ENCODE measurements at regions not wholly inside any gene's neighbourhood (a gene's known extent, or its start where the extent isn't known, plus 50 kb on each side); places are given as distances from the start of the nearest gene placed in this dataset.

- Histone ChIP-seq H3K9me3 (replicated peaks; ENCODE audit: insufficient read depth, low read length) (no peaks in the 10 kb centered on the region), H3K9ac (ENCODE audit: low read length) (no peak overlapping the region), H3K4me2 (ENCODE audit: low read depth, low read length) (no peak overlapping the region), H3K27ac (ENCODE audit: low read length) (no peak overlapping the region), H4K20me1 (ENCODE audit: insufficient read depth, low read length) (no peaks in the 10 kb centered on the region), H3K79me2 (ENCODE audit: low read length) (no peaks in the 10 kb centered on the region), H3K9me2 (replicated peaks; ENCODE audit: insufficient read depth, low read length) (no peaks in the 10 kb centered on the region), H2AFZ (ENCODE audit: low read length) (no peak overlapping the region), H3K4me3 (ENCODE audit: low read length) (no peak overlapping the region), H3F3A (ENCODE audit: insufficient read depth, low read length) (no peaks in the 10 kb centered on the region), H3K27me3 (replicated peaks; ENCODE audit: insufficient read depth, low read length) (no peaks in the 10 kb centered on the region), H3K4me1 (ENCODE audit: low read length) (no peaks in the 10 kb centered on the region), H3K36me3 (replicated peaks; ENCODE audit: insufficient read depth, low read length) (no peaks in the 10 kb centered on the region)
- DNase-seq = no peak
- TF ChIP-seq EZH2phosphoT487 (IDR thresholded peaks at IDR 0.05; ENCODE audit: low read length) = no peak
- no peak for TF ChIP-seq CTCF (IDR thresholded peaks at IDR 0.05; ENCODE audit: low read length)
- no peak for TF ChIP-seq EZH2 (optimal IDR thresholded peaks at IDR 0.05; ENCODE audit: low read depth, low read length)
Observed at GRCh38 chr6:90795078-90795477, 208.2 kb upstream of the MAP3K7 start.

- H3F3A ChIP-seq (ENCODE audit: insufficient read depth, low read length) = no peaks in the 10 kb centered on the region
- H3K79me2 ChIP-seq (ENCODE audit: low read length) = no peaks in the 10 kb centered on the region
- H3K4me1 ChIP-seq (ENCODE audit: low read length) = no peaks in the 10 kb centered on the region
- H3K4me3 ChIP-seq (ENCODE audit: low read length) = no peak overlapping the region
- no peak for DNase-seq
- H3K36me3 ChIP-seq (replicated peaks; ENCODE audit: insufficient read depth, low read length) = no peaks in the 10 kb centered on the region
- H3K9me3 ChIP-seq (replicated peaks; ENCODE audit: insufficient read depth, low read length) = no peaks in the 10 kb centered on the region
- no peak overlapping the region for H2AFZ ChIP-seq (ENCODE audit: low read length)
- no peak overlapping the region for H3K4me2 ChIP-seq (ENCODE audit: low read depth, low read length)
- H3K27ac ChIP-seq (ENCODE audit: low read length) = no peak overlapping the region
- H3K27me3 ChIP-seq (replicated peaks; ENCODE audit: insufficient read depth, low read length) = no peaks in the 10 kb centered on the region
- TF ChIP-seq EZH2 (optimal IDR thresholded peaks at IDR 0.05; ENCODE audit: low read depth, low read length) (no peak), CTCF (IDR thresholded peaks at IDR 0.05; ENCODE audit: low read length) (no peak), EZH2phosphoT487 (IDR thresholded peaks at IDR 0.05; ENCODE audit: low read length) (no peak)
- H3K9me2 ChIP-seq (replicated peaks; ENCODE audit: insufficient read depth, low read length) = no peaks in the 10 kb centered on the region
- H3K9ac ChIP-seq (ENCODE audit: low read length) = no peak overlapping the region
- no peaks in the 10 kb centered on the region for H4K20me1 ChIP-seq (ENCODE audit: insufficient read depth, low read length)
Observed at GRCh38 chr6:90793771-90794170, 206.9 kb upstream of the MAP3K7 start.

GRCh38 chr6:90790696-90791095 lies 203.8 kb upstream of the MAP3K7 start:
- H3K27me3 ChIP-seq (replicated peaks; ENCODE audit: insufficient read depth, low read length) = no peaks in the 10 kb centered on the region
- no peaks in the 10 kb centered on the region for H3K36me3 ChIP-seq (replicated peaks; ENCODE audit: insufficient read depth, low read length)
- no peak for DNase-seq
- no peaks in the 10 kb centered on the region for H3K9me3 ChIP-seq (replicated peaks; ENCODE audit: insufficient read depth, low read length)
- no peaks in the 10 kb centered on the region for H3F3A ChIP-seq (ENCODE audit: insufficient read depth, low read length)
- no peak overlapping the region for H3K4me2 ChIP-seq (ENCODE audit: low read depth, low read length)
- no peak overlapping the region for H3K4me3 ChIP-seq (ENCODE audit: low read length)
- H3K4me1 ChIP-seq (ENCODE audit: low read length) = no peaks in the 10 kb centered on the region
- no peak overlapping the region for H3K9ac ChIP-seq (ENCODE audit: low read length)
- peak overlapping the region; percentile 22; the same call in 1 of the 2 replicates for H2AFZ ChIP-seq (ENCODE audit: low read length)
- TF ChIP-seq EZH2 (optimal IDR thresholded peaks at IDR 0.05; ENCODE audit: low read depth, low read length) (no peak), EZH2phosphoT487 (IDR thresholded peaks at IDR 0.05; ENCODE audit: low read length) (no peak), CTCF (IDR thresholded peaks at IDR 0.05; ENCODE audit: low read length) (no peak)
- no peaks in the 10 kb centered on the region for H3K79me2 ChIP-seq (ENCODE audit: low read length)
- no peak overlapping the region for H3K27ac ChIP-seq (ENCODE audit: low read length)
- H4K20me1 ChIP-seq (ENCODE audit: insufficient read depth, low read length) = no peaks in the 10 kb centered on the region
- H3K9me2 ChIP-seq (replicated peaks; ENCODE audit: insufficient read depth, low read length) = no peaks in the 10 kb centered on the region

All from MM.1S (cell line).